Fibroblast of lung (primary cell): ENCODE measurements at regions not wholly inside any gene's neighbourhood (a gene's known extent, or its start where the extent isn't known, plus 50 kb on each side); places are given as distances from the start of the nearest gene placed in this dataset.

Experiments used
- EZH2 ChIP-seq: IDR thresholded peaks from 2 replicates; pipeline ENCODE4 v1.5.1; 2012; ENCODE audit warnings: low read length, control low read depth, mild to moderate bottlenecking; ENCODE audit errors: missing control alignments
- TF ChIP-seq, protein P1 (sequence below), 2 donors: IDR thresholded peaks in 1 of 2; conservative IDR thresholded peaks in 1 of 2; 1 replicate in 1 of 2; 2 replicates in 1 of 2; pipeline ENCODE4 v1.5.1; 2011 to 2012; ENCODE audit warnings: low read length in 2 of 2, control low read depth in 1 of 2, inconsistent platforms in 1 of 2, low read depth in 1 of 2, mild to moderate bottlenecking in 1 of 2

GRCh38 chr10:55277549-55277948 is 476.5 kb upstream of the PCDH15 start:
- TF ChIP-seq, protein P1, sequence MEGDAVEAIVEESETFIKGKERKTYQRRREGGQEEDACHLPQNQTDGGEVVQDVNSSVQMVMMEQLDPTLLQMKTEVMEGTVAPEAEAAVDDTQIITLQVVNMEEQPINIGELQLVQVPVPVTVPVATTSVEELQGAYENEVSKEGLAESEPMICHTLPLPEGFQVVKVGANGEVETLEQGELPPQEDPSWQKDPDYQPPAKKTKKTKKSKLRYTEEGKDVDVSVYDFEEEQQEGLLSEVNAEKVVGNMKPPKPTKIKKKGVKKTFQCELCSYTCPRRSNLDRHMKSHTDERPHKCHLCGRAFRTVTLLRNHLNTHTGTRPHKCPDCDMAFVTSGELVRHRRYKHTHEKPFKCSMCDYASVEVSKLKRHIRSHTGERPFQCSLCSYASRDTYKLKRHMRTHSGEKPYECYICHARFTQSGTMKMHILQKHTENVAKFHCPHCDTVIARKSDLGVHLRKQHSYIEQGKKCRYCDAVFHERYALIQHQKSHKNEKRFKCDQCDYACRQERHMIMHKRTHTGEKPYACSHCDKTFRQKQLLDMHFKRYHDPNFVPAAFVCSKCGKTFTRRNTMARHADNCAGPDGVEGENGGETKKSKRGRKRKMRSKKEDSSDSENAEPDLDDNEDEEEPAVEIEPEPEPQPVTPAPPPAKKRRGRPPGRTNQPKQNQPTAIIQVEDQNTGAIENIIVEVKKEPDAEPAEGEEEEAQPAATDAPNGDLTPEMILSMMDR (conservative IDR thresholded peaks at IDR 0.05 in 1 of 2, IDR thresholded peaks at IDR 0.05 in 1 of 2; ENCODE audit: low read depth in 1 of 2, low read length in 2 of 2), result no peak
- TF ChIP-seq EZH2, result no peak
